ENCODE measurements at regions not wholly inside any gene's neighbourhood (a gene's known extent, or its start where the extent isn't known, plus 50 kb on each side); places are given as distances from the start of the nearest gene placed in this dataset.
"Not testable (repeated sequence)": the region's sequence is repeated elsewhere in the genome, so short reads cannot be mapped to it uniquely, and the experiment has no call there.

DNA sequence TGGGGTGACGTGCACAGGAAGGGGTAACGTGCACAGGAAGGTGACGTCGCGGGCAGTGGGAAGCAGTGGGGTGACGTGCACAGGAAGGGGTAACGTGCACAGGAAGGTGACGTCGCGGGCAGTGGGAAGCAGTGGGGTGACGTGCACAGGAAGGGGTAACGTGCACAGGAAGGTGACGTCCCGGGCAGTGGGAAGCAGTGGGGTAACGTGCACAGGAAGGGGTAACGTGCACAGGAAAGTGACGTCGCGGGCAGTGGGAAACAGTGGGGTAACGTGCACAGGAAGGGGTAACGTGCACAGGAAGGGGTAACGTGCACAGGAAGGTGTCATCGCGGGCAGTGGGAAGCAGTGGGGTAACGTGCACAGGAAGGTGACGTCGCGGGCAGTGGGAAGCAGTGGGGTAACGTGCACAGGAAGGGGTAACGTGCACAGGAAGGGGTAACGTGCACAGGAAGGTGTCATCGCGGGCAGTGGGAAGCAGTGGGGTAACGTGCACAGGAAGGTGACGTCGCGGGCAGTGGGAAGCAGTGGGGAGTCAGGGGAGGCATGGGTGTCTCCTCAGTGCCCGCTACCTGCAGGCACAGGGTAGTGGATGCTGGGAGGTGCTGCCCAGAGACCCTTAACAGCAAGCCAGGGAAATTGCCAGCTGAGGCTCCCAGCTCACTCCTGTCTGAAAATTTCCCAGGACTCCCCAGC is 68.0 kb upstream of the CTBP2 start:
- H3K9me1 ChIP-seq (replicated peaks; ENCODE audit: control insufficient read depth, extremely low read depth, insufficient read depth, low read length); H3K9me3 ChIP-seq (replicated peaks; ENCODE audit: control insufficient read depth, insufficient read depth, low read length); H3K27me3 ChIP-seq (ENCODE audit: control insufficient read depth in 2 of 2, insufficient read depth in 2 of 2, low read length in 2 of 2); H3K9ac ChIP-seq (replicated peaks; ENCODE audit: extremely low read depth, insufficient read depth, low read length); H2AFZ ChIP-seq (ENCODE audit: low read depth, low read length); H3K36me3 ChIP-seq (ENCODE audit: control insufficient read depth in 2 of 2, extremely low read depth in 1 of 2, insufficient read depth in 2 of 2, low read length in 2 of 2); intact Hi-C loops (cut with micrococcal nuclease); H4K20me1 ChIP-seq (replicated peaks; ENCODE audit: control insufficient read depth, extremely low read depth, insufficient read depth, low read length); CTCF ChIA-PET; H3K27ac ChIP-seq (ENCODE audit: insufficient read depth, low read depth, low read length); DNase-seq (ENCODE audit: low read depth, low spot score); H3K4me1 ChIP-seq (ENCODE audit: control insufficient read depth, extremely low read depth, insufficient read depth, low read length); H3K4me2 ChIP-seq (ENCODE audit: insufficient read depth, low read length); H3K79me2 ChIP-seq (ENCODE audit: control insufficient read depth, insufficient read depth, low read length); FAIRE-seq; POLR2A ChIA-PET; H3K4me3 ChIP-seq (replicated peaks in 1 of 3; ENCODE audit: insufficient read depth in 1 of 3, low read depth in 1 of 3, low read length in 3 of 3); dilution Hi-C loops (cut with MboI; ENCODE audit: extremely low pct_ligation_motif_present, low sequenced_read_pairs); BruUV-seq (replicated peaks): not testable (repeated sequence)

DNA sequence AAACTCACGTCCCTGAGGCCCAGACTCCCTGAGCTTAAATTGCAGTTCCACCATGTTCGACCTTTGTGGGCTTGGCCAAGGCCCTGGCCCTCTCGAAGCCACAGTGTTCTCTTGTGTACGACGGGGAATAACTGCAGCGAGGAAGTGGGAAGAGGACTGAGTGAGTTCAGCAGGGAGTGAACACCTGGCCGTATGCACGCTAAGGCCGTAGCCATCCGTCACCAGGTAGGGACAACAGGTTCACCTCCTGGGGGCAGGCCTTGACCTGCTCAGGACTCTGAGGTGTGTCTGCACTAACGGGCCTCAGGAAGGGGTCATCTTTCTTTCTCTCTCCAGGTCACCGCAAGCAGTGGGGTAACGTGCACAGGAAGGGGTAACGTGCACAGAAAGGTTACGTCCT is 67.2 kb upstream of the CTBP2 start:
- intact Hi-C loops (cut with micrococcal nuclease), result no loop called here
- no peaks in the 10 kb centered on the region for H3K4me1 ChIP-seq (ENCODE audit: control insufficient read depth, extremely low read depth, insufficient read depth, low read length)
- H3K9me3 ChIP-seq (replicated peaks; ENCODE audit: control insufficient read depth, insufficient read depth, low read length), result no peaks in the 10 kb centered on the region
- no peak overlapping the region for H2AFZ ChIP-seq (ENCODE audit: low read depth, low read length)
- no peak overlapping the region for H3K4me3 ChIP-seq (replicated peaks in 1 of 3; ENCODE audit: insufficient read depth in 1 of 3, low read depth in 1 of 3, low read length in 3 of 3)
- H3K79me2 ChIP-seq (ENCODE audit: control insufficient read depth, insufficient read depth, low read length), result no peaks in the 10 kb centered on the region
- no peaks in the 10 kb centered on the region for H4K20me1 ChIP-seq (replicated peaks; ENCODE audit: control insufficient read depth, extremely low read depth, insufficient read depth, low read length)
- POLR2A ChIA-PET, result no interaction called here
- CTCF ChIA-PET, result no interaction called here
- dilution Hi-C loops (cut with MboI; ENCODE audit: extremely low pct_ligation_motif_present, low sequenced_read_pairs), result no loop called here
- H3K36me3 ChIP-seq (ENCODE audit: control insufficient read depth in 2 of 2, extremely low read depth in 1 of 2, insufficient read depth in 2 of 2, low read length in 2 of 2), result no peaks in the 10 kb centered on the region
- no peaks in the 10 kb centered on the region for H3K9me1 ChIP-seq (replicated peaks; ENCODE audit: control insufficient read depth, extremely low read depth, insufficient read depth, low read length)
- no peaks in the 10 kb centered on the region for H3K27me3 ChIP-seq (ENCODE audit: control insufficient read depth in 2 of 2, insufficient read depth in 2 of 2, low read length in 2 of 2)
- TF ChIP-seq MYC (IDR thresholded peaks at IDR 0.05; ENCODE audit: low read depth, low read length) (no peak), FOS (IDR thresholded peaks at IDR 0.05; ENCODE audit: borderline replicate concordance, insufficient read depth, low read length) (no peak), EZH2 (IDR thresholded peaks at IDR 0.05; ENCODE audit: borderline replicate concordance, low read depth, low read length, severe bottlenecking) (no peak), POLR2AphosphoS5 (IDR thresholded peaks at IDR 0.05; ENCODE audit: insufficient read depth, low read depth, low read length) (no peak), JUN (IDR thresholded peaks at IDR 0.05; ENCODE audit: borderline replicate concordance, insufficient read depth, insufficient read length, low read depth) (no peak), GATA2 (IDR thresholded peaks at IDR 0.05; ENCODE audit: insufficient read depth, insufficient read length, low read depth, low read length) (no peak), POLR2A (IDR thresholded peaks at IDR 0.05; ENCODE audit: low read depth, low read length) (no peak)
- TF ChIP-seq, protein P1, sequence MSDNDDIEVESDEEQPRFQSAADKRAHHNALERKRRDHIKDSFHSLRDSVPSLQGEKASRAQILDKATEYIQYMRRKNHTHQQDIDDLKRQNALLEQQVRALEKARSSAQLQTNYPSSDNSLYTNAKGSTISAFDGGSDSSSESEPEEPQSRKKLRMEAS (IDR thresholded peaks at IDR 0.05; ENCODE audit: insufficient read depth, insufficient read length), result no peak
- TF ChIP-seq, protein P2, sequence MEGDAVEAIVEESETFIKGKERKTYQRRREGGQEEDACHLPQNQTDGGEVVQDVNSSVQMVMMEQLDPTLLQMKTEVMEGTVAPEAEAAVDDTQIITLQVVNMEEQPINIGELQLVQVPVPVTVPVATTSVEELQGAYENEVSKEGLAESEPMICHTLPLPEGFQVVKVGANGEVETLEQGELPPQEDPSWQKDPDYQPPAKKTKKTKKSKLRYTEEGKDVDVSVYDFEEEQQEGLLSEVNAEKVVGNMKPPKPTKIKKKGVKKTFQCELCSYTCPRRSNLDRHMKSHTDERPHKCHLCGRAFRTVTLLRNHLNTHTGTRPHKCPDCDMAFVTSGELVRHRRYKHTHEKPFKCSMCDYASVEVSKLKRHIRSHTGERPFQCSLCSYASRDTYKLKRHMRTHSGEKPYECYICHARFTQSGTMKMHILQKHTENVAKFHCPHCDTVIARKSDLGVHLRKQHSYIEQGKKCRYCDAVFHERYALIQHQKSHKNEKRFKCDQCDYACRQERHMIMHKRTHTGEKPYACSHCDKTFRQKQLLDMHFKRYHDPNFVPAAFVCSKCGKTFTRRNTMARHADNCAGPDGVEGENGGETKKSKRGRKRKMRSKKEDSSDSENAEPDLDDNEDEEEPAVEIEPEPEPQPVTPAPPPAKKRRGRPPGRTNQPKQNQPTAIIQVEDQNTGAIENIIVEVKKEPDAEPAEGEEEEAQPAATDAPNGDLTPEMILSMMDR (IDR thresholded peaks at IDR 0.05; ENCODE audit: extremely low read depth in 1 of 2, insufficient read depth in 1 of 2, low read depth in 1 of 2, low read length in 2 of 2), result no peak
- FAIRE-seq (no peak), DNase-seq (ENCODE audit: low read depth, low spot score) (no peak)
- no TSS peak for BruUV-seq (replicated peaks)
- H3K27ac ChIP-seq (ENCODE audit: insufficient read depth, low read depth, low read length), result no peak overlapping the region
- H3K4me2 ChIP-seq (ENCODE audit: insufficient read depth, low read length), result no peak overlapping the region
- no peak overlapping the region for H3K9ac ChIP-seq (replicated peaks; ENCODE audit: extremely low read depth, insufficient read depth, low read length)
